ENCODE measurements at regions not wholly inside any gene's neighbourhood (a gene's known extent, or its start where the extent isn't known, plus 50 kb on each side); places are given as distances from the start of the nearest gene placed in this dataset.

- no peak for TF ChIP-seq CTCF (IDR thresholded peaks at IDR 0.05; ENCODE audit: low read depth, low read length, missing control alignments)
- no peak for DNase-seq (ENCODE audit: low read depth)
- no peak overlapping the region for H3K4me3 ChIP-seq (ENCODE audit: low read depth, low read length)
Measured at GRCh38 chr16:9351440-9351839, 260.0 kb downstream of the HAPSTR1 start.

- no peak overlapping the region for H3K4me3 ChIP-seq (ENCODE audit: low read depth, low read length)
- no peak for DNase-seq (ENCODE audit: low read depth)
- no peak for TF ChIP-seq CTCF (IDR thresholded peaks at IDR 0.05; ENCODE audit: low read depth, low read length, missing control alignments)
Measured at GRCh38 chr16:9351841-9352434, 260.5 kb downstream of the HAPSTR1 start.

- TF ChIP-seq CTCF (IDR thresholded peaks at IDR 0.05; ENCODE audit: low read depth, low read length, missing control alignments) = no peak
- no peak overlapping the region for H3K4me3 ChIP-seq (ENCODE audit: low read depth, low read length)
- no peak for DNase-seq (ENCODE audit: low read depth)
Measured at GRCh38 chr16:9357829-9358228, 266.4 kb downstream of the HAPSTR1 start.

GRCh38 chr16:9360075-9360474, 268.6 kb downstream of the HAPSTR1 start:
- no peak for DNase-seq (ENCODE audit: low read depth)
- no peak overlapping the region for H3K4me3 ChIP-seq (ENCODE audit: low read depth, low read length)

GRCh38 chr16:9362050-9362449, 270.6 kb downstream of the HAPSTR1 start:
- no peak for TF ChIP-seq CTCF (IDR thresholded peaks at IDR 0.05; ENCODE audit: low read depth, low read length, missing control alignments)
- DNase-seq (ENCODE audit: low read depth) = no peak
- no peak overlapping the region for H3K4me3 ChIP-seq (ENCODE audit: low read depth, low read length)

More at GRCh38 chr16:9360075-9360474, 268.6 kb downstream of the HAPSTR1 start:
- no peak for TF ChIP-seq CTCF (IDR thresholded peaks at IDR 0.05; ENCODE audit: low read depth, low read length, missing control alignments)

- no peak overlapping the region for H3K4me3 ChIP-seq (ENCODE audit: low read depth, low read length)
- TF ChIP-seq CTCF (IDR thresholded peaks at IDR 0.05; ENCODE audit: low read depth, low read length, missing control alignments) = no peak
- no peak for DNase-seq (ENCODE audit: low read depth)
Measured at GRCh38 chr16:9362604-9363003, 271.2 kb downstream of the HAPSTR1 start.

GRCh38 chr16:9363520-9363919, 272.1 kb downstream of the HAPSTR1 start:
- no peak for DNase-seq (ENCODE audit: low read depth)
- H3K4me3 ChIP-seq (ENCODE audit: low read depth, low read length) = no peak overlapping the region
- no peak for TF ChIP-seq CTCF (IDR thresholded peaks at IDR 0.05; ENCODE audit: low read depth, low read length, missing control alignments)

All from GM12864 (cell line).